Anterior cingulate cortex (tissue), 58 donors: ENCODE measurements at regions not wholly inside any gene's neighbourhood (a gene's known extent, or its start where the extent isn't known, plus 50 kb on each side); places are given as distances from the start of the nearest gene placed in this dataset.

Experiments used
- DNase-seq, 58 donors: peaks; one replicate each; lab custom pipeline; 2025; lab: John Stamatoyannopoulos, UW

GRCh38 chr4:81659051-81659450, 187.3 kb upstream of the RASGEF1B start:
- DNase-seq: no peak

GRCh38 chr4:81652069-81652478, 180.4 kb upstream of the RASGEF1B start:
- DNase-seq: peak in 29 of 58 donors; percentile 5 to 74 (median 25)

DNA sequence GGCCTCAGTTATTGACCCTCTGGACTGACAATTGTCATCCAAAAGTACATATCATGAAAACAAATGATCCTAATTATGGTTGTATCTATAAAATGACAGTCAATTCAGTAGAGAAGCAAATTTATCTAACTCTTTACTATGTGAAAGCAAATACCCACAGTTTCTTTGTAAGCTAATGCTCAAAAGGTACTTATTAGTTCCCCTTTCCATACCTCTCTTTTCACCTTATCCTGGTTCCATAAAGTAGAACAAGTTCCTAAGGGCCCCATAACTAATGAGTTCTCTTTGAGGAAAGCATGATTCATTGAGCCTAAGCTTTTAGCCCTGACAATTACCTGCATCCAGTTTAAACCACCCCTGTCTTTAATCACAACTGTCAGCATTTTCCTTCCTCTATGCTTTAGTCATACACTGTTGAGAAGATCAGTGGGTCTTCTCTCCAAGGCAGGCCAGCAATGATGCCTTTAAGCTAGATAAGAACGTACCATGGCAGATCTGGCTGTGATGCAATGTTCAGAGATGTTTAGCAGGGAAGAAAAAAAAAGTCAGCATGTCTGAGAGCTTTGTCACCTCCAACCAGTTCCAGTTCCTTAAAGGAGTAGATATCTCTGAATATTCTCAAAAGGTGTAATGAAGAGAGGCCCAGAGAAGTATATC, 179.7 kb upstream of the RASGEF1B start:
- no peak for DNase-seq

DNA sequence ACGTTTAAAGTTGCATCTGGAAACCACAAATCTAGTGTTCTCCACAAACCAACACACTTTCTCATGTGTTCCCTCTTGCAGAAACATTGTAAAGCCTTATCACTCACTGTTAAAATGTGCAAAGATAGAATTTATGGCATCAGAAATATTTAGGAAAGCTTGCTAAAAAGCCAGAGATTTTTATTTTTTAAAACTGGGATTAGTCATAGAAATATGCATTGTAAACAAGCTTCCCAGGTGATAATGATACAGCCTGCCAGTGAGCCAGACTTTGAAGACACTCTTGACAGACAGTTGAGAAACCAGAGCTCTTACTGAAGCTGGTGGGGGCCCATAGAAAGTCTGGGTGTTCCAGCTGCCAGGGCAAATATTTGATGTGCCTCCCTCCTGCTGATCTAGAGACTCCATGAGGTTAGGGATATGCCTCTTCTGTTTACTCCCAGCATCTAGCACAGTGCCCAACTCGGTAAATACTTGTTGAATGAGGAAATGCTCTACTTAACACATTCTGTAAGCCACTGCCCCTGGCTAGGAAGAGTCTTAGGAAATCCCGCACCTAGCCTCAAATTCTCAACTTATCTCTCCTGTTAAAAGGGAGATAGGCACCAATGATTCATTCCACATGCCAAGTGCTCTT, 179.0 kb upstream of the RASGEF1B start:
- no peak for DNase-seq

DNA sequence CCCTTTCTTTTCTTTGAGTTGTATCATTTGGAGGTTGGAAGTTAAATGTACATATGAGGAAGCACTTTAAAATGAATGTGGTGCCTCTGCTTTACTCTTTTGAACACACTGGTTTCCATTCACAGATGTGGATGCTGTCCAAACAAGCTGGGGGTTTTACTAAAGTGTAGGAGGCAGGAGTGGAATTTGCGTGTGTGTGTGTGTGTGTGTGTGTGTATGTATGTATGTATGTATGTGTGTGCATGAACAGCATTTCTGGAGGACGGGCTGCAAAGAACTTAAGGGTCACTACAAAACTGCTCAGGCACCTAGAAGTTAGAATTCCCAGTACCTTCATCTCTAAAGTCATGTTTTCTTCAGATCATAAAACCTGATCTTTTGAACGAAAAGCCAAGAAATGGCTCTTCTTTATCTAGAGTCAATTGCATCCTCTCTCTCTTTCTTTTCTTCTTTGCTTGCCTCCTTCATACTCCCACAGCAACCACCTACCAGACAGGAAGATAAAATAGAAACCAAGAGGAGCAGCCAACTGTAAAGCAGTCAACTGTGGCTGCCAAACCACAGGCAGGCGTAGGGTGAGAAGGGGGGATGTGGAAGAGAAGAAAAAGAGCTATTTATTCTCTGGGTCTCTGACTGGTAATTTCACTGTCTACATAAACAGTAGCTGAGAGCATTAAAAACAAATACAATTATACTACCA, 177.0 kb upstream of the RASGEF1B start:
- peak in 5 of 58 donors; percentile 1 to 20 (median 2) for DNase-seq

GRCh38 chr4:81647388-81647787, 175.7 kb upstream of the RASGEF1B start:
- DNase-seq: no peak

DNA sequence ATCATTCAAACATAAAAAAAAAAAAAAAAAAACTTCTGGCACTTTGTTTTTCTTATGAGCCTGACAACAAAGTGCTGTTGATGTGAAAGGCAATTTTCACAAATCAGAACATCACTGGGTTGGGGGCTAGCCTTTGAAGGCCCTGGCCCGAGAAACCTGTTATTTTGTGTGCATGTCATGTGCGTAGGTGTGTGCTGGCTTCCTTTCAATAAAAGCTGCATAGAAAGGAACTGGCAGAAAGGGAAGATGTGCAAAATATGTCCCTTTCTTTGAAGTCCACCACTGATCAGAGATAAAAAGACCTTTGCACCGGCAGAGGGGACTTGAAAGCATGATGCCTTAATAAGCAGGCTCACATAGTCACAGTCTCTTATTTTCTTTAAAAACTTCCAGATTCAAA, 170.8 kb upstream of the RASGEF1B start:
- no peak for DNase-seq

DNA sequence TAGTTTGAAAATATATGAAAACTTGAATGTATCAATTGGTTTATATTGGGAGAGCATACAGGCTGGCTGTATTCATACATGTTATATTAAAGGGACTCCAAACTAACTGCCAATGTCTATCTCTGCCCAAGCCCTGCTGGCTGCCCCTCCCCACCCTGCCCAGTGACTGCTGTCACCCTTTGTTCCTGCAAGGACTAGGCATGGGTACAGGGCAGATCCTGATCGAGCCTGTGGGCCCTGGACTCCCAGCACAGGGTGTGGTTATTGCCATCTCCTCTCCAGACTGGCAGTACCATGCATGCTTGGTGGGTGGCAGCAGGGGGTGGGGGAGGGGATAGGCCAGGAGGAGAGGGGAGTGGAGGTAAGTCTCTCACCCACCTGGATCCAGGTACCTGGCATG, 167.5 kb upstream of the RASGEF1B start:
- DNase-seq: no peak

- DNase-seq: no peak
Observed at GRCh38 chr4:81638698-81639097, 167.0 kb upstream of the RASGEF1B start.

GRCh38 chr4:81635739-81636138, 164.0 kb upstream of the RASGEF1B start:
- DNase-seq: peak in 9 of 58 donors; percentile 1 to 28 (median 3)

GRCh38 chr4:81634766-81635549, 163.3 kb upstream of the RASGEF1B start:
- no peak for DNase-seq

GRCh38 chr4:81634165-81634564, 162.5 kb upstream of the RASGEF1B start:
- no peak for DNase-seq

DNA sequence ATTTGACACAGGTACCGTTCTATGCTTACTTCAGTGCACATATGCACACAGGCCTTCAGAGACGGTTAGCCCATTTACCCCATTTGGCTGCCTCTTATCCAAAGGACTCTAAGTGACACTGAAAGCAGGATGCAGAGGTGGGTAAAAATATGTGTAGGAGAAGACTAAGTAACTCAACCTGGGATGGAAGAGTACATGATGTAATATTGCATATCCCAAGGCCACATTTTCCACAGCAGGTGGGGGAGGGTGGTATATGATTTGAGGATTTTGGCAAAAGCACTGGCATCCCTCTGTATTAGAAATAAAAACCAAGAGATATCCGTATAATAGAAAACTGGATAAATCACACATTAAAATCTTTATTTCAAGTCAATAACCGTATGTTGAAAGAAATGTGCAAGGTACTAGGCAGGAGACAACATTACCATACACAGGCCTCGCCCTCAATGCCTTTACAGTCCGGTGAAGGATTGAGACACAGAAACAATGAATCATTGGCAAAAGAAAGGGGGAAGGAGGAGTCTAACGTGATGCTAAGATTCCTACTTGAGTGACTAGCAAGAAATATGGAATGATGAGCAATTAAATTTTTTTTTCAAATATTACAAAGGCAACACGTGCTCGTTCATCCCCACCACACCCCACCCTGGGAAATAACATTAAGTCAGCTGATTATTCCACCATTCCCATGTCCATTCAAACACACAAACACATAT, 161.0 kb upstream of the RASGEF1B start:
- no peak for DNase-seq

DNA sequence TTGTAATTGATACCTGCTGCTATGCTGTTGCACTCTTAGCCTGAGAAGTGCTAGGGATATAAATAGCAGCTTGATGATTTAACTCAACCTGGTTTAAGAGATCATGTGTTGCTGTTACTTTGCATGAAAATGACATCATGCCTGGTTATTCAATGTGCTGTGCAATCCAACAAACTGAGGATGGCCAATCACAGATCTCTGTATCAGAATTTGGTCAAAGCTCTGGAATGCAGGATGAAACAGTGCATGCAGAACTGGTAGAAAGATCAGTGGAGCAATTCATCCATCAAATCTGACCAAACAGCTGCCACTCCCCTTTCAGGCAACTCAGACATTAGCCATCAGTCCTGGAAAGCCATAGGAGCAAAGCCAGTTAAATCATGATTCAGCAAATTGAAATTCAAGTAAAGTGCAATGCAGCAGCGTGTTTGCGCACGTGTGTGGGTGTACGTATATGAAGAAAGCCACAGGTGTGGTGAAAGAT, 160.3 kb upstream of the RASGEF1B start:
- DNase-seq: peak in 1 of 58 donors; percentile 5

DNA sequence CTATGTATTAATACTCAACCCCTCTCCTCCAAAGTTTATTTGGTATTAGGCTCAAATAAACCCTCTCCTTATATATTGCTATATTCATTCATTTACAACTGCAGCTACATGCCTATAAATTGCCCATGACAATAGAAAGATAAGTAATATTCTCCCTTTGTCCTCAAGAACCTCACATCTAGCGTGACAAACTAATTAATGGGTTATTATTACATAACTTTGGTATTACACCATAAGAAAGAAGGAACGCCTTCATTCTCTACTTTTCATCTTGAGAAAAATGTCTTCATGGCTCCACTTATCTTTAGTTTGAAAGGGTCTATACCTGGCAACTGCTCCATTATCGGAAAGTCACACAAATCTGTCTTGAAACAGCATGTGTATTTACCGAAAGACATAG, 157.7 kb upstream of the RASGEF1B start:
- no peak for DNase-seq

DNA sequence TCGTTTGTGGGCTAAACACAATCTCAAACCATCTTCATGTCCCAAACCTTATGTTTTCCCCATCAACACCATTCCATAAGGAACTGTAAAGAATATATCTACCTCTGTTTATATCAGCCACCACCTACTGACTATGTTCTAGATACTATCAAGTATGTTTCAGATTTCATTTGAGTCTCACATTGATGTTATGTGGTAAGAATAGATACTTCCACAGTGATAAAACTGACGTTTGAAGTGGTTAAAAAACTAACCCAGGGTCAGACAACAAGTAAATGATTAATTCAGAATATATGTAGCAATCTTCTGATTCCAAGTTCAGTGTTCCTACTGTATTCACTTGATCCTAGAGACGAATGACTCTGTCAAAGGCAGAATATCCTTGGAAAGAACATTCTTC, 156.8 kb upstream of the RASGEF1B start:
- no peak for DNase-seq

DNA sequence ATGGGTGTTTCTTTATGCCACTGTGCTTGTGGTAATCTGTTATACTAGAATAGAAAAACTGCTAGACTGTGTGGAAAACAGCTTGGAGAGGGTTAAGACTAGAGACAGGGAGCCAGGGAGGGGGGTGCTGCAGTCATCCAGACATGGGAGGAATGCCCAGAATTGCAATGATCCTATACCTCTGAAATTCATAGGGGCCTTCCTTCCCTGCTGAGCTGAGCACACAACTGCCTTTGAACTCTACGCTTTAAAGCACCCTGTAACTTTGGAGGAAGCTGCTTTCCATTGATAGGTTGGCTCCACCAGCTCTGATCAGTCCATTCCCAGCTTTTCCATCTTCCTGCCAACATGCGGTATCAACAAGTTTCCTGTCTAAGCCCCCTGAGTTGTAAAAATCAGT, 155.9 kb upstream of the RASGEF1B start:
- no peak for DNase-seq

DNA sequence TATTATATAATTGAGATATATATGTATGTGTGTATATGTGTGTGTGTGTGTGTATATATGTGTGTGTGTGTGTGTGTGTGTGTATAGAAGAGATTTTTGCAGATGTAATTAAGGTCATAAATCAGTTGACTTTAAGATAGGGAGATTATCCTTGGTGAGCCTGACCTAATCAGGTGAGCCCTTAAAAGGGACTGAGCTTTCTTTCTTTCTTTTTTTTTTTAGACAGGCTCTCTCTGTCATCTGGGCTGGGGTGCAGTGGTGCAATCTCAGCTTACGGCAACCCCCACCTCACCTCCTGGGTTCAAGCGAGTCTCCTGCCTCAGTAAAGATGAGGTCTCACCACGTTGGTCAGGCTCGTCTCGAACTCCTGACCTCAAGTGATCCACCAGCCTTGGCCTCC, 155.1 kb upstream of the RASGEF1B start:
- DNase-seq: no peak

- DNase-seq: no peak
Observed at GRCh38 chr4:81625422-81626417, 154.0 kb upstream of the RASGEF1B start.
